Fibroblast of pulmonary artery (primary cell): ENCODE measurements at regions not wholly inside any gene's neighbourhood (a gene's known extent, or its start where the extent isn't known, plus 50 kb on each side); places are given as distances from the start of the nearest gene placed in this dataset.

Experiments used
- DNase-seq: peaks from one replicate; pipeline ENCODE4 v3.0.0-alpha.2; 2010; ENCODE audit warnings: low read depth
- H3K4me3 ChIP-seq: replicated peaks from 2 replicates; pipeline ENCODE4 v1.5.1; 2011; ENCODE audit warnings: low read depth, mild to moderate bottlenecking, control low read depth, low read length, moderate library complexity
- CTCF ChIP-seq: IDR thresholded peaks from 2 replicates; pipeline ENCODE4 v1.5.1; 2011; ENCODE audit warnings: mild to moderate bottlenecking, control low read depth, low read length, inconsistent platforms; ENCODE audit errors: missing control alignments

DNA sequence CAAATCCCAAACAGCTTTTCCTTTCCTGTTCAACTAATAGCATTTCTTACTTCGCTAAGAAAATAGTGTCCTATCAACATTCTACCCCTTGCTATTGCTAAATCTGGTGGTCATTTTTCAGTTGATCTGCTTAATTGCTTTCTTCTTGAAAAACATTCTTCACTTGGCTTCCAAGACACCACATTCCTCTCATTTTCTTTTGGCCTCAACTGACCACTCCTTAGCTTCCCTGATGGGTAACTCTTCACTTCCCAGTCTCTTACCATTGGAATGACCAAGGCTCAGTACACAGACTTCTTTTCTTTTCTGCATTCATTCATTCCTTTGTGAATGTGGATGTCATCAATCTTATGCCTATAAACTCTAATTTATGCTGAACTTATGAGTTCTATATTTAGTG is 230.8 kb upstream of the CDH2 start:
- no peak for DNase-seq
- H3K4me3 ChIP-seq, result no peak overlapping the region
- TF ChIP-seq CTCF, result no peak

- no peak overlapping the region for H3K4me3 ChIP-seq
- no peak for TF ChIP-seq CTCF
- no peak for DNase-seq
These were observed 229.6 kb upstream of the CDH2 start for GRCh38 chr18:28406533-28406932.

DNA sequence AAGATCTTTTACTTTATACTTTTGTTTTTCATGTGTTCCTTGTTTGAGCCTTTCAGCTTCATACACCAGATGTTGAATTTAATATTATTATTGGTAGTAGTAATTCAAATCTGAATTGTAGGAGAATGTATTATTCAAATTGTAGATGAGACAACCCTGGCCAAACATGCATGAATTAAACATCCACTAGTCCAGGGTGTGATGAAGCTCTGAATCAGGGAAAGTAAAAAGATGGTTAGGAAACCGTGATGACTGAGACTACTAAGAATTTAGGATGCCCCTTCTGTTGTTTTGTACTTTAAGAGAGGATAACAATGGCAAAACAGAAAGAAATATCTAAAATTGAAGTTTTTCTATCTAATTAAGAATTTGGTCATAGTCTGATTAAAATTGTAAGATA is 227.8 kb upstream of the CDH2 start:
- TF ChIP-seq CTCF, result no peak

DNA sequence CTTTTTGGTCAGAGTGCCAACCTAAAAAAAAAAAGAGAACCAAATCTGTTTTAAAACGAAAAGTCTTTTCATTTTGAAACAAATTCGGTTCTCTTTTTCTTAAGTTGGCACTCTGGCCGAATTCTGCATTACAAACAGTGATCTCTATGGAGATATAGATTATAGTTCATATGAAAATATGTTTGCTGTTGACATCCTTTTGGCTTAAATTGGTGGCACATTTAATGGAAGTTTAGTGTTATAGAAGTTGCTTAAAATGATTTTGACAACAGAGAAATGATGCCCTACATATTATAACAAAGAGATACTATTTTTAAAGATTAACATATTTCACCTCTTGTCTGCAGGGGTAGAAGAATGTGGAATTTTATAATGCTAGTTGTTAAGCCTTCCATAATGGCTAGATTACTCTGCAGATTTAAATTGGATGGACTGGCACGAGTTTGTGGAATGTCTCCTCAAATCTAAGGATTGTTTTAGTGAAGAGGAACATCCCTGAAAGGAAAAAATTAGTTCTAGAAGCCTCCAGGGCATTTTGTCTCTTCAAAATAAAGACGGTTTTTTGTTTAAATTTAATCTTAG is 222.9 kb upstream of the CDH2 start:
- no peak for TF ChIP-seq CTCF
- no peak for DNase-seq
- H3K4me3 ChIP-seq, result no peak overlapping the region

More for the DNA sequence above, 227.8 kb upstream of the CDH2 start:
- DNase-seq, result no peak
- no peak overlapping the region for H3K4me3 ChIP-seq

- H3K4me3 ChIP-seq, result no peak overlapping the region
- no peak for TF ChIP-seq CTCF
- no peak for DNase-seq
These were observed 221.5 kb upstream of the CDH2 start for GRCh38 chr18:28398471-28398870.

DNA sequence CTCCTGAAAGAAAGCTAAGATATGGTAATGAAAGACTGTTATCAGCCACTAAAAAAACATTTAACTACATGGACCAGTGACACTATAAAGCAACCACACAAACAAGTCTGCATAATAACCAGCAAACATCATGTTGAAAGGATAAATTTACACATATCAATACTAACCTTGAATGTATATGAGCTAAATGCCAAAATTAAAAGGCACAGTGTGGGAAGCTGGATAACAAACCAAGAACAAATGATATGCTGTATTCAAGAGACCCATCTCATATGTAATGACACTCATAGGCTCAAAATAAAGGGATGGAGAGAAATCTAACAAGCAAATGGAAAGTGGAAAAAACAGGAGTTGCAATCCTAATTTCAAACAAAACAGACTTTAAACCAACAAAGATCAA is 213.1 kb upstream of the CDH2 start:
- TF ChIP-seq CTCF, result no peak
- H3K4me3 ChIP-seq, result no peak overlapping the region
- no peak for DNase-seq

- no peak for DNase-seq
- no peak overlapping the region for H3K4me3 ChIP-seq
- no peak for TF ChIP-seq CTCF
These were observed 205.4 kb upstream of the CDH2 start for GRCh38 chr18:28382215-28382879.
